ENCODE measurements at regions not wholly inside any gene's neighbourhood (a gene's known extent, or its start where the extent isn't known, plus 50 kb on each side); places are given as distances from the start of the nearest gene placed in this dataset.

DNA sequence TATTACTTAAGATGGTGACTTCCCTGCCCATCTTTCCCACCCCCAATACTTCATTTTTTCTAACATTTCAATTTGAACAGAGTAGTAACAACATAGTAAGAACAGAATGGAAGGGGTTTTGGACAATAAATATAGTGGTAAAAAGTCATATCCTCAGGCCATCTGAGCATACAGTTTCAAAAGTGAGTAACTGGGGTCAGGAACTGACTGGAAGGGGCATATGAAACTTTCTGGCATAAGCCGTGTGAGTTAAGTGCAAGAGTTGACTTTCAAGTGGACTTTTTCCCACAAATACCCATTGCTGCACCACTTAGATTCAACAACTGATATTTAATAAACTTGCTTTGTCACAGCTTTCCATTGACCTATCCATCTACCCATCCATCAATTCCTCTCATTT is 153.5 kb upstream of the IL12A start:
- no peak for DNase-seq

DNA sequence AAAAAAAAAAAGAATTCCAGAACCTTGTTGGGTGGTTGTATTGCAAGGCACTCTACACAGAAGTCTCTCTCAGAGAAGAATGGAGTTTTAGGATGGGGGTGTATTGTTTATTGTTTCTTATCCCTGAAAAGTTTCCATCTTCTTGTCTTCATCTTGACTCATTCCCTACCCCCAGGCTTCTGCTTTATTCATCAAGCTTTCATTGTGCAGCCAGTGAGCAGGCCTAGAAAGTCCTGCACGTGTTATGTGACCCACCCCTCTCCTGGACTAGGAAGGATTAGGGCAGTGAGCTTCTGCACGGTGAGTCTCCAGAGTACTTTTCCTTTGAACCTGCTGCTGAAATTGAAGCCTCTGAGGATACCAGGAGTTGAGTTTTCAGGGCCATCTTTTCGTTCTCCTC is 150.9 kb upstream of the IL12A start:
- DNase-seq: no peak

DNA sequence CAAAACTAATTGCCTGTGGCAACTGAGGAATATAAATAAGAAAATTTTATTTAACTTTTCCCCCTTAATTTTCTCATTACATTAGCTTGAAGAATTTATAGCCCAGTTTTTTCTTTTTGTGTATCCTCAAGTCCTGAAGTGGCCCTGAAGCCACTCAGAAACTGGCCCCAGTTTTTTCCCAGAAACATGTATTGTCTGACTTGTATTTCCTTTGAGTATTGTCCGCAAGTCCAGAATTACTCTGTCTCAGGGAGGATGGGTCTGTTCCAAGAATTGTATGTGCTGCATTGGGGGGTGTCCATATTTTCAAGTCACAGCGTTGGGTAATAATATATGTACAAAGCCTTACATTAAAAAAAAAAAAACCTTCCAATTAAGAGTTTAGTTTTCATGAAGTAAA is 149.7 kb upstream of the IL12A start:
- DNase-seq: no peak

DNA sequence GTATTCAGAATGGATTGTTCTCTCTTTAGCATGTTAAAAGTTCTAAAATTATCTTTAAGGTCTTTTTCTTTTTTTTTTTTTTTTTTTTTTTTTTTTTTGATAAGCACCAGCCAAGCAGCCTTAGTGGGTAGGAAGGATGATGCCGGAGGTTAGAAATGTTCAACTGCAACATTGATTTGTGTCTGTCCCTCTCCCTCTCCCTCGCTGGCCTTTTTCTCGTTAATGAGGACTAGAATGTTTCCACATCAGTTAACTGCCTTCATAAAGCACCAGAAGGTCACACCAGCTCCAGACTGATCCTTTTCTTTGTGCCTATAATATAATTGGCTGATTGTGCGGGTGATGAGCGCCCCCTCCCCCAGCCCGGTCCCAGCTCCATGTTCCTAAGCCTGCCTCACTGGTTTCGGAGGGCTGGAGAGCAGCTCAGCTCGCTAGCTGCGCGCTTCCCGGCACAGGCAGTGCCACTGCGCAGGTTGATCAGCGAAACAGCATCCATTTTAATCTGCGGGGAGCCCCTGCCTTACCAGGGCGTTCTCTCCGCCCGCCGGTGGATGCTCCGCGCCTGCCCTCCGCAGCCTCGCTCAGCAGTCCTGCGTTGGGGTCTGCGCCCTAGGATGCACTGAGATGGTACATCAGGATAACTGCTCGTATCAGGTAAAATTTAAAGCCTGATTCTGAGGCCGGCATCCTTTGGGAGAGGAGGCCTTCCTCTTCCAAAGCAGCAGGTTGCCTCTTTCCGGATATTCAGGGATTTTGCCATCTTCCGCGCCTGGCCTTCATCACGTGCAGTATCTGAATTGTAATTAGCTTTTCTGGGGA is 148.9 kb upstream of the IL12A start, which contains the start of gene SCHIP1:
Gene SCHIP1, plus strand, starts transcription at position 301 of the 819 bp plus-strand sequence.
- no peak for DNase-seq

DNA sequence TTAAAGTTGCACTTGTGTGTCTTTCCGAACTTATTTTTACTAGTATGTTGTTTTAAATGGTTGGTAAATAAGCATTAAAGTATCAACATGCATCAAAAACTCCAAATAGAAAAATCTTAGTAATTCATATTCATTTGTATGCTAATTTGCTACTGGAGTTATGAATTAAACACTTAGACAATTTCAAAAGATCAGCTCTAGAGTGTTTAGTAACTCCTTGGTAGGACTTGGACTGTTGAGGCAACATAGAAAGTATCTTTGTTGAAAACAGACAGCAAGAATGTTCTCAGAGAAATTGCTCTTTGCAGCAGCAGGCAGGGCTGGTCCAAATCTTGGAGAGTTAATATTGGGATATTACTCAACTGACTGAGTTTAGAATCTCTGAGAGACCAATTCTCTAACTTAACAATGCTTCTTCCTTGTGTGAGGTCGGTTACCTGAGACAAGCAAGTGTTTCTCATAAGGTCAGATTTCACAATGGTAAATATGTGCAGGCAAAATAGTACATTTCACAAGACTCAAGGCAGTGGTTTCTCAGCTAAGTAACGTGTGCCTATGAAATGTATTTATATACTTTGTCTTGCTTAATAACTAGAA is 147.8 kb upstream of the IL12A start:
- DNase-seq: no peak

DNA sequence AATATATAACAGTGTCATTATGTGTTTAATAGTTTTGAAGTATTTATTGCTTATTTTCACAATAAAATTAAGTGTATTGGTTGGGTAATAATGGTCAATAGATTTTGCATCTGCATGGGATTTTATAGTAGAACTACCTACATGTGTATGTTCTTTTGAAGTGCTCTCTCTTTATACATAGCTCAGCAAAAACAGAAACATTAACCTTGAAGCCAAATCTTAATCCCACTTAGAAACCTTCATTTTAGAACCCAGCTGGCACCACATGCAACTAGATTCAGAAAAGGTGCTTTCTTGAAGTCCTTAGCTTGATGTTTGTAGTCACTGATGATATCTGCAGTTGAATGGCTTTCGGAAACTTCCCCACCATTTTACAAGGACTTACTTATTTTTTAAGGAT is 146.9 kb upstream of the IL12A start:
- DNase-seq: no peak

DNA sequence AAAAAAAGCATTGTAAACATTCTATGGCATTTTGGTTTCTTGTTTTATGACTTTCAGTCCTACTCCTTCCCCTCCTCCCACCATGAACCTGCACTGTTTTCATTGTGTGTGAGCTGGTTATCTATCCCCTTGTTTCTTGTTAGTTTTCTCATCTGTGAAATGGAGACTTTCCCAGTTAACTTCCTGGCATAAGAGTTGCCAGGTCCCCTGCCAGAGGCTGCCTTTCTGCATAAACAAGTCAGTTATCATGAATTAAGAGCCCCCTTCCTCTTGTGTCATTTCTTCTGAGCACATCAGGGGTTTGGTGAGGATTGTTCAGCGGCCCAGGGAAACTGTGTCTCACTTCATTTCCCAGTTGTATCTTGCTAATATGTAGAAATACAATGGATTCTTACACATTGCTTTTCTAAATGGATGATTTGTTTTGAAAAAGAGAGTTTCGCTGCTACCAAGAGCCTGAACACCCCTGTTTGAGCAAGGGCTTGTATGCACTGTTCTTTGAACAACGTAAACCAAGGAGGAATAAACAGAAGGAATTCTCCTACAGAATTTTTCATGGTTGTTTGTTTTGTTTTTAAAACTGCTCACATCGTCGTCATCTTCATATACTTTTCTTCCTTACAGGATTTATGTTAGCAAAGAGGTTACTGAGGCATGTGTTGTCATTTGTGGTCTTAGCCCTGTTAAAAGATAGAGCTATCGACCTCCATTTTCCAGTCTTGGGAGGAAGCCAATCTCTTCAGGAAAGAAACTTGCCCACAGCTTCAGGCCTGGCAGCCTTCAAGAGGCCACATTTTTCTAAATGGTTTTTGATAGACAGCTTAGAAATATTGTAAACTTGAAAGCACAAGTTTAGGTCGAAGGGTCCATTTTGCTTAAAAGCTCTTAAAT is 144.6 kb upstream of the IL12A start:
- no peak for DNase-seq

DNA sequence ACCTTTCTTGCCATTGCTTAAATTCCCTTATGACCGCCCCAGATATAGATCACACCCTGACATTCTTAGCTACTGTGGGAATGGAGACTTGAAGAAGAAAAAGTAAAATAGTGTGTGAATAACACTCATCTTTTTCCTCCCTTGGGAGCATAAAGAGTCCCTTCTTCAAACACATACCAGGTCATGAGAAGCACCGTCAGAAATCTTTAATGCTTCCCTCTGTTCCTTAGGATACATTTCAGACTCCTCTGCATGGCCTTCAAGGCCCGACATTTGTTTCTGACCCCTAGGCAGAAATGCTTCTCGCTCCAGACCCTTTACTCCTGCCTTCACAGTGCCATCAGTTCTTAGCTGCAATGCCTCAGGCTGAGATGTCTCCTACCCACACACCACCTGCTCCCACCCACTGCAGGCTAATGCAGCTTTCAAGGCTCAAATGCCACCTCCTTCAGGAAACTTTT is 143.8 kb upstream of the IL12A start:
- DNase-seq: no peak

DNA sequence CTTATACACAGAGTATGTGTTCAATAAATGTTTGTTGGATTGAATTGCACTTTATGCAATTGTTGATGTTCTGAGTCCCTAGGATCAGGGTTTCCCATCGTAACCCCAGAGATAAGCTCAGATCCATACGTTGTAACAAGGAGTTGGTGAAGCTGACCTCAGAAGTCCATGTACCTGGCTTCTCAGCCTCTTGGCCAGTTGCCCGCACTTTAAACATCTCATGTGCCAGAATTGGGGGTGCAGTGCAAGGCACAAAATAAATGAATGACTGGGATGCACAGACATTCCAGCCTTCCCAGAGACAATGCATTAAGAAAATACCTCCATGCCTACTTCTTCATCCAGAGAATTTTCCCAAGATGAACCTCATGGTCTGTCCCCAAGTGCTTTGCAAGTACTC is 142.9 kb upstream of the IL12A start:
- DNase-seq: no peak

DNA sequence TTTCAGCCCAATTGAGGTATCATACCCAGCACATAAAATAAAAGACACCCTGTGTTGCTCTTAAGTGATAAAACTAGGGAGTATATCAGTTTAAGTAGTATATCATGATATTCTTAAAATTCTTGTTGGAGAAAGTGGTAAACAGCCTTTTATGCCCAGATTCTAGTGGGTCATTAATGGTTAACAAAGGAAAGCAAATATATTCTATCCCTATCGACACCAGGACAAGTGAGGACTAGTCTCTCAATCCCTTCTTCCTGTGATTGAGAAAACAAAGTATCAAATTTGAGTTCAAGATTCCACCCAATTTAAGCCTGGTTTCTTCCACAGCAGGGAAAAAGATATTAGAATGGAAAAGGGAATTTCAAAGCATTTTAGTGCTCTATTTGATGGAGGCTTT is 142.4 kb upstream of the IL12A start:
- DNase-seq: no peak

DNA sequence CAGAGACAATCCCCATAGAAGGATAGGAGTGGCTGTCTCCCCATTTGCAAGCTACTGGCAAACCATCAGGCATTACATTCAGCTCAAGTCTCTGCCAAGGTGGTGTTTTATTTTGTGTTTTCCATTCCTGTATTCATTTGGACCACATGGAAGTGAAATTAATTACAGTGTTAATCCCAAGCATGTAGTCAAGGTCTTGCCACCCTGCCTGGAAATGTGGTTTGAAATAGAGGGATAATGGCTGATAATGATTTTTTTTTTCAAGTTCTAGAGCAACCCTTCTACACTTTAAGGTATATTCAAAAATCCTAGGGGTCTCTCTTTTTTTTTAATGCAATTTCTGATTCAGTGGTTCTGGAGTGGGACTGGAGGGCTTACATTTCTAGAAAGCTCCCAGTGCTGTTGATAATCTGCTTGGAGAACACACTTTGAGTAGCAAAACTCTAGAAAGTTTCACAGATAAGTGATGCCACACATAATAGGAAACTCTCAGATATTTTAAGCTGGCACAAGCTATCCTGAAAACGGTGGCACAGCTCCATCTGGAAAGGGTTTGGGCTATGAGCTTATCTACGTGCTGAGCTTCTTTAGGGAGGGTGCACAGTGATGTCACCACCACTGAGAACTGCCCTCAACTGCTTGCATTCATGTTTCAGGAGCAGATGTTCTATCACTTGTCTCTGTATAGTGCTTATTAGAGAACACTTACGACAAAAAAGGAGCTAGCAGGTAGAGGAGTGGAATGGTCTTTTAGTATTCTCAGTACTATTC is 140.1 kb upstream of the IL12A start:
- DNase-seq: no peak

DNA sequence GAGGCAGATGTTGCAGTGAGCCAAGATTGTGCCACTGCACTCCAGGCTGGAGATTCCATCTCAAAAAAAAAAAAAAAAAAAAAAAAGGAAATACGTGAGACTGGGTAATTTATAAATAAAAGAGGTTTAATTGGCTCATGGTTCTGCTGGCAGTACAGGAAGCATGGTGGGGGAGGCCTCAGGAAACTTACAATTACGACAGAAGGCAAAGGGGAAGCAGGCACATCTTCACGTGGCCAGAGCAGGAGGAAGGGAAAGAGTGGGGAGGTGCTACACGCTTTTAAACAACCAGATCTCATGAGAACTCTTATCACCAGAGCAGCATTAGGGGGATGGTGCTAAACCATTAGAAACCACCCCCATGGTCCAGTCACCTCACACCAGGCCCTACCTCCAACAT is 138.2 kb upstream of the IL12A start:
- DNase-seq: no peak

DNA sequence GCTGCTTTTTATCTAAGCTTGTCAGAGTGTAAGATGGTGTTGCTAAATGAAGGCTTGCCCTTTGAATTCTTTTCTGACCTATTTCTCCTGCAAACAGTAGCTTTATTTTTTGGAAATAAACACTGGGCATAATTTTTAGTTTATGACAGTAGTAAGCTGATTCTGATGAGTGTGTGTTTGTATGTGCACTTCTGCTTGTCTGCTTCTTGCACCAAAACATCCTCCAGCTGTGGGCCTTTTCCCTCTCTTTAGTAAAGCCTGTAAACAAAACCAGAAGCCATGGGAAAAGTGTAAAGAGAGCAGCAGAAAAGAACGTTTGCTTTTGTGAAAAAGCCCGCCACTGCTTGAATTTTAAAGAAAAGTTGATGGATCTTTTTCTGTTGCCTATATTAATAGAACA is 136.4 kb upstream of the IL12A start:
- DNase-seq: no peak

DNA sequence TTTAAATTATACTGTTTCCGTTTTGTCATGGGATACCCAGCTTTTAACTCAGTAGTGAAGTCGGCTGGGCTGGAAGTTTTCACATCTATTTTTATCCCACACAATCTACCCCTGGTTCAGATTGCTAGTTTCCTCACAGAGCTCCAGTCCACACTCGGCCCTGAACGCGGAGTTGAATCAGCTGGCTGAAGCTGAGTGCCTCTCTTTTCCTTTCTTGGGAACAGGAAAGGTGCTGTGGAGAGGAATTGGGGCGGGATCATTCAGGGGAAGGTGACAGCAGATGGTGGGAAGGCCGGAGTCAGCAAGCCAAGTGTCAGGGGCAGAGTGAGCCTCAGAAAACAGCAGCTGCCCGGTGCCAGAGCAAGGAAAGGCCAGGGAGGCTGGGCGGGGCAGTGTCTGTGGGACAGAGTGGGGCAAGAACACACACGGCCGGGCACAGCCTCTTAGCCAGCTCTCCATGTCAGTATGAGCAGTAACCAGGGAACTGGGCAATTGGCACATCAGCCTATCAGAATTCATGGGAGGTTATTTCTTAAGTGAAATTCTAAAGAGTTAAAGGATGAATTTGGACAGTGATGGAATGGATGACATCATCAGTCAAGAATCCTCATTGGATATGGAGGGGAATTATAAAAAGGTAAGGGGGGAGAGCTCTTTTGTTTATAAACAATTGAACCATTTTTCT is 135.7 kb upstream of the IL12A start:
- DNase-seq: no peak

DNA sequence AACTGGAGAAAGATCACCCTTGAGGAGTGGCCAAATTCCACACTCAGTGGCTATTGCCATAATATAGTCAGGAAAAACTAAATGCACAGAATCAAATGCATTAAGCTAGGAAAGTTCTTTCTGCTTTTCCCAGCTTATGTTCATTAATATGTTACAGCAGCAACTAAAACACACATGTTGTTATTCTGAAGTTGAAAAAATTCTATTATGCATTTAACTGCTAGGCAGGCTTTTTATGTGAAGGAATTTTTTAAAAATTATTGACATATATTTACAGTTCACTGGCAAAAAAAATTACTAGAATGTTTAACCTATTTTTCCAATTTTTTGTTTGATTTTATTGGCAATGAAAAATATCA is 135.2 kb upstream of the IL12A start:
- no peak for DNase-seq

DNA sequence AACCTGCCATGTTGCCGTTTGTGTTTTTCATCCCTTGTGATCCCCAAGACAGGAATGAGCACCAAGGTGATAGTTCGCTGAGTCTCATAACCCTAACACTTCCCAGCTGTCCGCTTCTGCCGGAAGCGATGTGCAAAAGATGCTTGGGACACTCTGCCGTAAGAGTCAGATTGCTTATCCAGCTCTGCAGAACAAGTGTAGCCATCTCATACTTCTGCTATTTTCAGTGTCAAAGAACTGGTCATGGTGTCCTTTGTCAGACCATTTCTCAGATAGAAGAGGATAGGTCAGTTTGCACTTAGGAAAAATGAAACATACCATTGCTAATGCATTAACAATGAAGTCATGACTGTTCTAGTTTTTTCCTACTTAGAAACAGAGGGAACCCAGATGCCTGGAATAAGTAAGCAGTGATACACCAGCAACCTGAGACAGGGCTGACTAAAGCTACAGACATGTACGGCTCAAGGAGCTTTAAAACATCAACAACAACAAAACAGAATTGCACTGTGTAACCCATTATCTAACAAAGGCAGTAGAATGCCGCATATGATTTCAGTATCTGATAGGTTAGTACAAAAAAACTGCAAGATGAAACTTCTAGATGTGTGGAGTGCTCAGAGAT is 134.0 kb upstream of the IL12A start:
- DNase-seq: no peak

DNA sequence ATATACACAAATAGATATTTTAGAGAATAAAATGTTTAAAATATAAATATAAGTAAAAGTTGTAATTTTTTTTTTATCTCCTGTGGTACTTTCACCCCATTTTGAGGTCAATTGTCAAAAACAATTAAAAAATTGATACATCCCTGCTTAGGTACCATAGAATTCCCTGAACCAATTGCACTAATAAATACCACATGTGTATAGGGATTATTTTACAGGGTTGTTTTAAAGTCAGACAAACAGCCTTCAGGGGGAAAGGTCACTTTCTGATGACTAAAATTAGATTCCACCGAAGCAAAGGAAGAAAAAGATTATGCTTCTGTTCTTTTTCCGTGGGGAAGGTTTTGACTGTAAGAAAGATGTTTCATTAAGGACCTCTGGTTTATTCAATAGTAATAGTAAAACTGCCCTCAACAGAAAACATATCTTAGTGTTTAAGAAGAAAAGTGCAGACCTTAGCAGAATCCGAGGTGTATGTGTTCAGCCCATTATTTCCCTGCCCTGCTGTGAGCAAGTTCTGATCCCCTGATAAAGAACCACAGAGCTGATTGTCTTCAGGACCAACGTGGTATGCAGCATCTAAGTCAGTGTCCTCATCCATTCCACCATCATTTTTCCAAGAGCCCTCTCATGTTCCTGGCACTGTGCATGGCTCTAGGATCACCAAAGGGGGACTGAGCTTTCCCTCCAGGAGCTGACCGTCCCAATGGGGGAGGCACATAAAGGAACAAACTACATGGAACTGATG is 132.9 kb upstream of the IL12A start:
- no peak for DNase-seq

DNA sequence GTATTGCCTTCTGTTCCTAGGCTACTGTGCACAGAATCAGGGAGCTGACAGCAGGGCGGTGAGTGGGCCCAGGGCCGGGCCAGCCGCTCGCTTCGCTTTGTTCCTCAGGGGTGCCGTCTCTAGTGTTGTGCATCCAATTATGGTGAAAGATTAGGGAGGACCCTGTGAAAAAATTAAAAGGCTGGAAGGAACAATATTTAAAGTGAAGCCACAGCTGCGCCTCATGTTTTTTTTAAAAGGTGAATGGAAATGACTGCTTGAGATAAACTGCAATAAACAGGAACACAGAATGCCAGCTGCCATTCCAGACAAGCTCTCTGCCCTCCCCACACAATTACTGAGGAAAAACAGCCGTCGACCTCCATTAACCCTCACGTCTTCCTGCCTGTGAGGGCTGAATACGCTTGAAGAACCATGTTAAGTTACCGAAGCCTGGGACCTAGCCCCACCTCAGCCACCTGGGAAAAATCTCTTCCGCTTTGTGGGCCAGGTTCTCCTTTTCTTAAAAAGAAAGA is 132.0 kb upstream of the IL12A start:
- DNase-seq: no peak

DNA sequence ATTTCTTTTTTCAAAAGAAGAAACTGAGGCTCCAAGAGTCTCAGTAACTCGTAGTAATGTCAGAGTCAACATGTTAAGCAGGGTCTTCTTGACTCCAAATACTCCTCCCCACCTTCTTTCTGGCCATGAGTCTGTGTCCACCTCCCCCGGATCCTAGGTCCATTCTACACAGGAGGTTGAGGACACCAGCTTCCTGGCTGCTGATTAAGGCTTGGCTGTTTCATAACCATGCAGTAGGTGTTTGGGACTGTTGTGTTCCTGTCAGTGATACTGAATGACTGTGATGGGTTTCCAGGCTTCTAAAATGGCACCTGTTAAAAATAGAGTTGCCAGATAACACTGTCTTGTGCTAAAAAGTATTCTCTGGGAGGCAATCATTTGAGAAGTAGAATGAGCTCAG is 130.8 kb upstream of the IL12A start:
- DNase-seq: no peak

DNA sequence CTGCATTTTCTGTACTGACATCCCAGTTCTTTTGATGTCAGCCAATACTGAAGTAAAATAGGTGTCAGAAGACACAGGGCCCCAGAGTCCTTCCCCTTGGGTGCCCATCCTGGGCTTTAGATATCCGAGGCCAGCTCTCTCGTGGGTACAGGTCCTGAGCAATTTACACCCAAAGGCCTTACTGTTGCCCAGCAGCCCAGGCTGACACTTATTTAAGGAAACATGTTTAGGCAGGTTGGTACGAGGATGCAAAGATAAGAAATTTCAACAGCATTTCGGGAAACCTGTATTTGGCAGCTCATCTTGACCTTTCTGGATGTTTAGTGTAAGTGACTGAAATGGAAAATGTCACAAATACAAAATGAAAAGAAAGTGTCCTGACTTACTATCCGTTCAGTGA is 130.0 kb upstream of the IL12A start:
- no peak for DNase-seq

DNA sequence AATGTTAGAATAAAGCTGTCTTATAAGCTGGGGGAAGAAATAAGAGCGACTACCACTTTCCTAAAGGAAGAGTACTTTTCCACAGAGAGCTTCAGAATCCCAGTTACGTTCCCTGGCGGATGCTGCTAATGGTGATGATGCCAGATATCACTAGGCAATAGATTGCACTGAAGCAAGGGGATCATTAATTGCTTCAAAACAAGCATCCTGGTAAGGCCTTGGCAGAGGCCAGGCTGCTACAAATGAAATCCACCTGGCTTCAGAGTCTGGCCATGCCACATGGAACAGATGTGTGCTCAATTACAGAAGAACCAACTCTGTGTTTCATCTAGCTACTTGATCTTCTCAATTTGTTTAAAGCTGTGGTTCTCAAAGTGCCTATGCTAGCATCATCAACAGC is 129.2 kb upstream of the IL12A start:
- no peak for DNase-seq
